NT2/D1 (cell line): ENCODE measurements at regions not wholly inside any gene's neighbourhood (a gene's known extent, or its start where the extent isn't known, plus 50 kb on each side); places are given as distances from the start of the nearest gene placed in this dataset.

ENCODE experiments used
- DNase-seq: peaks from one replicate; pipeline ENCODE4 v3.0.0-alpha.2; 2011; ENCODE audit warnings: low read depth, low spot score
- H3K27me3 ChIP-seq: 2 replicates; pipeline ENCODE4 v1.6.0; 2011; ENCODE audit warnings: mild to moderate bottlenecking; ENCODE audit not compliant: insufficient read length, insufficient read depth
- H3K36me3 ChIP-seq: 2 replicates; pipeline ENCODE4 v1.6.1; 2011; ENCODE audit warnings: mild to moderate bottlenecking, low read length, mixed read lengths; ENCODE audit not compliant: insufficient read depth, insufficient read length
- H3K4me1 ChIP-seq: 2 replicates; pipeline ENCODE4 v1.5.1; 2011; ENCODE audit not compliant: insufficient read depth, insufficient read length
- H3K4me3 ChIP-seq: 2 replicates; pipeline ENCODE4 v1.5.1; 2011; ENCODE audit warnings: low read depth; ENCODE audit not compliant: insufficient read length
- H3K9ac ChIP-seq: 2 replicates; pipeline ENCODE4 v1.6.0; 2011; ENCODE audit warnings: low read depth; ENCODE audit not compliant: insufficient read length
- H3K9me3 ChIP-seq: 2 replicates; pipeline ENCODE4 v1.5.1; 2011; ENCODE audit warnings: mild to moderate bottlenecking, low read length; ENCODE audit not compliant: insufficient read depth
- SUZ12 ChIP-seq: IDR thresholded peaks from 2 replicates; pipeline ENCODE4 v1.6.1; 2011; ENCODE audit not compliant: insufficient read length, insufficient read depth; ENCODE audit errors: extremely low read depth
- YY1 ChIP-seq: IDR thresholded peaks from 2 replicates; pipeline ENCODE4 v1.6.1; 2011; ENCODE audit not compliant: insufficient read length, insufficient read depth
- ZNF274 ChIP-seq: IDR thresholded peaks from 2 replicates; pipeline ENCODE4 v1.6.1; 2011; ENCODE audit warnings: mild to moderate bottlenecking, low read depth, low read length

GRCh38 chr1:217205578-217205977 is 425.3 kb downstream of the GPATCH2 start:
- DNase-seq: no peak
- Histone ChIP-seq H3K9ac (no peak overlapping the region), H3K9me3 (no peaks in the 10 kb centered on the region), H3K36me3 (no peaks in the 10 kb centered on the region), H3K4me1 (no peaks in the 10 kb centered on the region), H3K27me3 (no peaks in the 10 kb centered on the region), H3K4me3 (no peak overlapping the region)
- no peak for TF ChIP-seq YY1
- no peak for TF ChIP-seq SUZ12

- Histone ChIP-seq H3K4me1 (no peaks in the 10 kb centered on the region), H3K9me3 (no peaks in the 10 kb centered on the region), H3K4me3 (no peak overlapping the region), H3K36me3 (no peaks in the 10 kb centered on the region), H3K27me3 (no peaks in the 10 kb centered on the region), H3K9ac (no peak overlapping the region)
- no peak for DNase-seq
- TF ChIP-seq YY1 (no peak), ZNF274 (no peak), SUZ12 (no peak)
Measured at GRCh38 chr1:217196616-217197015, 434.3 kb downstream of the GPATCH2 start.

GRCh38 chr1:217193151-217193550 is 437.7 kb downstream of the GPATCH2 start:
- H3K36me3 ChIP-seq: no peaks in the 10 kb centered on the region
- TF ChIP-seq YY1: no peak
- no peak for TF ChIP-seq ZNF274
- TF ChIP-seq SUZ12: no peak
- H3K9me3 ChIP-seq: no peaks in the 10 kb centered on the region
- DNase-seq: no peak
- no peak overlapping the region for H3K9ac ChIP-seq
- no peak overlapping the region for H3K4me3 ChIP-seq
- H3K27me3 ChIP-seq: no peaks in the 10 kb centered on the region
- H3K4me1 ChIP-seq: no peaks in the 10 kb centered on the region

GRCh38 chr1:217191441-217191840 is 439.4 kb downstream of the GPATCH2 start:
- Histone ChIP-seq H3K9ac (no peak overlapping the region), H3K4me1 (no peaks in the 10 kb centered on the region), H3K27me3 (no peaks in the 10 kb centered on the region), H3K36me3 (no peaks in the 10 kb centered on the region), H3K9me3 (peaks cover 4% of the 10 kb centered on the region; the same call in 1 of the 2 replicates), H3K4me3 (no peak overlapping the region)
- DNase-seq: no peak
- no peak for TF ChIP-seq ZNF274
- no peak for TF ChIP-seq YY1
- TF ChIP-seq SUZ12: no peak

GRCh38 chr1:217190359-217190758 is 440.5 kb downstream of the GPATCH2 start:
- no peaks in the 10 kb centered on the region for H3K36me3 ChIP-seq
- H3K9ac ChIP-seq: no peak overlapping the region
- H3K27me3 ChIP-seq: no peaks in the 10 kb centered on the region
- no peak overlapping the region for H3K4me3 ChIP-seq
- TF ChIP-seq YY1 (no peak), ZNF274 (no peak), SUZ12 (no peak)
- H3K4me1 ChIP-seq: no peaks in the 10 kb centered on the region
- peaks cover 5% of the 10 kb centered on the region; the same call in 1 of the 2 replicates for H3K9me3 ChIP-seq
- no peak for DNase-seq

GRCh38 chr1:217189362-217189761 is 441.5 kb downstream of the GPATCH2 start:
- Histone ChIP-seq H3K36me3 (no peaks in the 10 kb centered on the region), H3K4me3 (no peak overlapping the region), H3K27me3 (no peaks in the 10 kb centered on the region), H3K9me3 (peaks cover 5% of the 10 kb centered on the region; the same call in 1 of the 2 replicates), H3K4me1 (no peaks in the 10 kb centered on the region), H3K9ac (no peak overlapping the region)
- no peak for DNase-seq
- TF ChIP-seq SUZ12 (no peak), YY1 (no peak), ZNF274 (no peak)

GRCh38 chr1:217188280-217189237 is 442.3 kb downstream of the GPATCH2 start:
- TF ChIP-seq YY1: no peak
- no peaks in the 10 kb centered on the region for H3K4me1 ChIP-seq
- no peaks in the 10 kb centered on the region for H3K27me3 ChIP-seq
- H3K36me3 ChIP-seq: no peaks in the 10 kb centered on the region
- DNase-seq: no peak
- H3K9me3 ChIP-seq: peaks cover 5% of the 10 kb centered on the region; the same call in 1 of the 2 replicates
- no peak overlapping the region for H3K4me3 ChIP-seq
- H3K9ac ChIP-seq: no peak overlapping the region

GRCh38 chr1:217186664-217187063 is 444.2 kb downstream of the GPATCH2 start:
- Histone ChIP-seq H3K4me3 (no peak overlapping the region), H3K27me3 (no peaks in the 10 kb centered on the region), H3K9ac (no peak overlapping the region), H3K9me3 (peaks cover 5% of the 10 kb centered on the region; the same call in 1 of the 2 replicates), H3K4me1 (no peaks in the 10 kb centered on the region), H3K36me3 (no peaks in the 10 kb centered on the region)
- TF ChIP-seq YY1: no peak
- no peak for TF ChIP-seq ZNF274
- TF ChIP-seq SUZ12: no peak
- no peak for DNase-seq
